Glutamatergic neuron (in vitro differentiated cells): ENCODE measurements at regions not wholly inside any gene's neighbourhood (a gene's known extent, or its start where the extent isn't known, plus 50 kb on each side); places are given as distances from the start of the nearest gene placed in this dataset.

ENCODE experiments used
- DNase-seq: peaks from one replicate; pipeline ENCODE4 v3.0.0; 2022
- H3K27ac Mint-ChIP-seq: one replicate; pipeline ENCODE4 v1.8.0; 2020; ENCODE audit warnings: mild to moderate bottlenecking, mixed read lengths, inconsistent platforms; ENCODE audit not compliant: unreplicated experiment
- H3K27me3 Mint-ChIP-seq: one replicate; pipeline ENCODE4 v1.8.0; 2020; ENCODE audit warnings: mild to moderate bottlenecking, moderate library complexity, mixed read lengths, inconsistent platforms; ENCODE audit not compliant: unreplicated experiment
- H3K36me3 Mint-ChIP-seq: one replicate; pipeline ENCODE4 v1.8.0; 2020; ENCODE audit warnings: mild to moderate bottlenecking, mixed read lengths, inconsistent platforms; ENCODE audit not compliant: unreplicated experiment
- H3K4me1 Mint-ChIP-seq: one replicate; pipeline ENCODE4 v1.8.0; 2020; ENCODE audit warnings: mild to moderate bottlenecking, low read depth, mixed read lengths, inconsistent platforms; ENCODE audit not compliant: unreplicated experiment
- H3K4me3 Mint-ChIP-seq: one replicate; pipeline ENCODE4 v1.8.0; 2020; ENCODE audit warnings: mild to moderate bottlenecking, mixed read lengths, inconsistent platforms; ENCODE audit not compliant: unreplicated experiment
- H3K9me3 Mint-ChIP-seq: one replicate; pipeline ENCODE4 v1.8.0; 2020; ENCODE audit warnings: mild to moderate bottlenecking, moderate library complexity, mixed read lengths, inconsistent platforms; ENCODE audit not compliant: unreplicated experiment
- CTCF ChIP-seq: fragments of 200-600 bp; sonication (generic); IDR thresholded peaks from one replicate; pipeline ENCODE4 v1.5.0; 2021; ENCODE audit not compliant: partially characterized antibody, unreplicated experiment

- no peak for DNase-seq
These were observed 349.6 kb upstream of the KCNMB2 start for GRCh38 chr3:178186666-178187065.

GRCh38 chr3:178189854-178190253 is 346.4 kb upstream of the KCNMB2 start:
- Mint-ChIP-seq H3K27ac (no peak overlapping the region), H3K27me3 (no peaks in the 10 kb centered on the region), H3K4me3 (no peak overlapping the region), H3K4me1 (no peaks in the 10 kb centered on the region), H3K9me3 (no peaks in the 10 kb centered on the region), H3K36me3 (no peaks in the 10 kb centered on the region)
- DNase-seq, result no peak
- no peak for TF ChIP-seq CTCF

More at GRCh38 chr3:178186666-178187065, 349.6 kb upstream of the KCNMB2 start:
- no peaks in the 10 kb centered on the region for H3K9me3 Mint-ChIP-seq
- H3K36me3 Mint-ChIP-seq, result no peaks in the 10 kb centered on the region
- H3K27ac Mint-ChIP-seq, result no peak overlapping the region
- H3K4me1 Mint-ChIP-seq, result peaks cover 8% of the 10 kb centered on the region
- H3K27me3 Mint-ChIP-seq, result peaks cover 3% of the 10 kb centered on the region
- TF ChIP-seq CTCF, result no peak
- no peak overlapping the region for H3K4me3 Mint-ChIP-seq

GRCh38 chr3:178193846-178194245 is 342.4 kb upstream of the KCNMB2 start:
- Mint-ChIP-seq H3K4me3 (no peak overlapping the region), H3K27me3 (no peaks in the 10 kb centered on the region), H3K36me3 (no peaks in the 10 kb centered on the region), H3K9me3 (no peaks in the 10 kb centered on the region), H3K4me1 (no peaks in the 10 kb centered on the region), H3K27ac (no peak overlapping the region)
- no peak for TF ChIP-seq CTCF
- DNase-seq, result no peak

GRCh38 chr3:178194539-178194938 is 341.7 kb upstream of the KCNMB2 start:
- no peak for DNase-seq
- Mint-ChIP-seq H3K4me3 (no peak overlapping the region), H3K27ac (no peak overlapping the region), H3K27me3 (no peaks in the 10 kb centered on the region), H3K4me1 (no peaks in the 10 kb centered on the region), H3K9me3 (no peaks in the 10 kb centered on the region), H3K36me3 (no peaks in the 10 kb centered on the region)
- no peak for TF ChIP-seq CTCF

GRCh38 chr3:178195824-178196223 is 340.4 kb upstream of the KCNMB2 start:
- H3K4me1 Mint-ChIP-seq, result no peaks in the 10 kb centered on the region
- H3K9me3 Mint-ChIP-seq, result no peaks in the 10 kb centered on the region
- no peak for TF ChIP-seq CTCF
- no peak for DNase-seq
- H3K27ac Mint-ChIP-seq, result no peak overlapping the region
- H3K4me3 Mint-ChIP-seq, result no peak overlapping the region
- no peaks in the 10 kb centered on the region for H3K27me3 Mint-ChIP-seq
- no peaks in the 10 kb centered on the region for H3K36me3 Mint-ChIP-seq
